ENCODE measurements at regions not wholly inside any gene's neighbourhood (a gene's known extent, or its start where the extent isn't known, plus 50 kb on each side); places are given as distances from the start of the nearest gene placed in this dataset.

DNA sequence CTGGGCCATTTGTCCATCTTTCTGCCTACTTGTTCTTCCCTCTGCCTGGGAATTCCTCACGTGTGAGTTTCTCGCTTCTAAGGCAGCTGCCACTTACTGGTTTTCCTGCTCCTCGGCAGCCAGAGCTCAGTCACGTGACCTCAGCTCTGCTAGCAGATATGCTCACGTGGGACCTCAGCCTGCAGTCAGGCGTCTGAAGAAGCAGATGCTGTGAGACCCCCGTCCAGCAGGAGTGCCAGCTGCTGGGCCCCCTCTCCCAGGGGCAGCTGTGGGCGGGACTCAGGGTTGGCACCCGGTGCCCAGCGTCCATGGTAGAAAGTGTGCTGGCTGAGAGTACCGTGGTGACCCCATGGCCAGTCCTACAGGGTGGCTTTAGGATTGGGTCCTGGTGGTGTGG lies 161.3 kb upstream of the TLE3 start:
- H3K4me1 Mint-ChIP-seq, result peaks cover 14 to 31% of the 10 kb centered on the region in 2 experiments
- no peak overlapping the region for H2BK15ac ChIP-seq (ENCODE audit: low read depth, low read length)
- H3K27me3 Mint-ChIP-seq (ENCODE audit: low read depth), result peaks cover 13% of the 10 kb centered on the region
- H2BK5ac ChIP-seq (ENCODE audit: insufficient read length, low read length), result no peak overlapping the region
- no peak overlapping the region for H3K4ac ChIP-seq (ENCODE audit: low read depth, low read length)
- H4K20me1 ChIP-seq (ENCODE audit: control insufficient read depth, insufficient read depth, insufficient read length), result no peaks in the 10 kb centered on the region
- H3K14ac ChIP-seq (ENCODE audit: insufficient read depth, low read length), result no peak overlapping the region; the same call in 1 of the 2 replicates
- H3K56ac ChIP-seq (ENCODE audit: insufficient read length, low read depth, low read length), result no peak overlapping the region
- H3K4me1 ChIP-seq (ENCODE audit: insufficient read depth, low read length), result peaks cover 4% of the 10 kb centered on the region
- no peak overlapping the region for H2BK12ac ChIP-seq (ENCODE audit: insufficient read length, low read depth, low read length)
- no peak overlapping the region for H3K18ac ChIP-seq (ENCODE audit: insufficient read length, low read depth, low read length)
- H3K9ac ChIP-seq (ENCODE audit: extremely low read depth, insufficient read length, low read length), result no peak overlapping the region
- no peak overlapping the region for H2AK5ac ChIP-seq (ENCODE audit: insufficient read length, low read length)
- H3K4me2 ChIP-seq (ENCODE audit: insufficient read depth, insufficient read length, low read length), result no peak overlapping the region
- H4K5ac ChIP-seq (ENCODE audit: insufficient read length, low read depth, low read length), result no peak overlapping the region
- no peaks in the 10 kb centered on the region for H3K9me3 ChIP-seq (ENCODE audit: control insufficient read depth, low read depth, low read length)
- WGBS (ENCODE audit: extremely low coverage, insufficient read length, low lambda C conversion rate), result no CpG with 5 or more reads among the region's 11 CpGs
- no peak overlapping the region for H2AFZ ChIP-seq (ENCODE audit: low read length)
- no peaks in the 10 kb centered on the region for H3K36me3 Mint-ChIP-seq (ENCODE audit: insufficient read depth in 1 of 3, low read depth in 3 of 3)
- no peaks in the 10 kb centered on the region for H3K9me3 Mint-ChIP-seq
- H3K27ac ChIP-seq (ENCODE audit: insufficient read length, low read depth, low read length), result no peak overlapping the region
- no peak overlapping the region for H3K23ac ChIP-seq (ENCODE audit: insufficient read length, low read depth, low read length)
- no peak overlapping the region for H4K8ac ChIP-seq (replicated peaks; ENCODE audit: insufficient read length, low read depth, low read length)
- H3K4me3 Mint-ChIP-seq, result no peak overlapping the region
- H3K23me2 ChIP-seq (ENCODE audit: insufficient read length, low read depth, low read length, poor library complexity, severe bottlenecking), result no peaks in the 10 kb centered on the region
- H4K91ac ChIP-seq (ENCODE audit: insufficient read length, low read depth, low read length), result no peak overlapping the region
- H3T11ph ChIP-seq (ENCODE audit: low read length), result no peak overlapping the region
- no peak overlapping the region for H2BK120ac ChIP-seq (ENCODE audit: low read depth, low read length, poor library complexity, severe bottlenecking)
- no peaks in the 10 kb centered on the region for H3K79me1 ChIP-seq (ENCODE audit: insufficient read depth, low read depth, low read length, poor library complexity, severe bottlenecking)
- H3K79me2 ChIP-seq (ENCODE audit: insufficient read depth, low read length), result no peaks in the 10 kb centered on the region
- no peaks in the 10 kb centered on the region for H3K27me3 ChIP-seq (ENCODE audit: insufficient read depth, low read length)
- H2BK20ac ChIP-seq (ENCODE audit: low read depth, low read length, poor library complexity, severe bottlenecking), result no peak overlapping the region
- no peak for TF ChIP-seq CTCF (conservative IDR thresholded peaks at IDR 0.05)
- DNase-seq, result no peak
- no peak overlapping the region for H3K27ac Mint-ChIP-seq
